Right cardiac atrium (tissue), 5 donors: ENCODE measurements at regions not wholly inside any gene's neighbourhood (a gene's known extent, or its start where the extent isn't known, plus 50 kb on each side); places are given as distances from the start of the nearest gene placed in this dataset.

ENCODE experiments used
- ATAC-seq, 2 donors: fragments of 200-7000 bp; cut with Tn5 transposase; one replicate each; pipeline versions ENCODE4 v1.8.0 to v1.9.1; 2020; ENCODE audit warnings: moderate library complexity in 2 of 2, mild to moderate bottlenecking in 1 of 2
- DNase-seq, 3 donors: peaks; one replicate each; pipeline ENCODE4 v3.0.0-alpha.2; 2020
- H3K27ac ChIP-seq: one replicate; pipeline ENCODE4 v1.5.1; 2013; ENCODE audit warnings: mild to moderate bottlenecking, low read length, control low read depth, moderate library complexity
- H3K27me3 ChIP-seq: one replicate; pipeline ENCODE4 v1.6.1; 2013; ENCODE audit not compliant: control insufficient read depth, insufficient read depth
- H3K4me1 ChIP-seq: one replicate; pipeline ENCODE4 v1.6.1; 2013; ENCODE audit warnings: low read length; ENCODE audit not compliant: control insufficient read depth, insufficient read depth
- H3K4me3 ChIP-seq: one replicate; pipeline ENCODE4 v1.5.1; 2013; ENCODE audit warnings: low read length, control low read depth
- H3K9me3 ChIP-seq: one replicate; pipeline ENCODE4 v1.6.1; 2013; ENCODE audit warnings: low read length; ENCODE audit not compliant: control insufficient read depth
- WGBS: extraction: QIAGEN DNeasy Blood & Tissue Kit; methylation state at CpG from one replicate; pipeline ENCODE4 v1.1.7; 2013; 5-methylcytosine and 5-hydroxymethylcytosine counted together
- intact Hi-C, 4 donors: fragments of 100-400 bp; cut with DNase I; formaldehyde crosslinking; loops; one replicate each; pipeline versions ENCODE4 v1.11.0 to v1.14.0; 2022 to 2023
- donor health status: healthy with polysubstance abuse.
- donor health status: DM: no; HTN: yes; CAD: no.
- donor health status: DM: no; HTN: no; CAD: no.
- donor health status: DM: no; HTN: yes; CAD: no; lungs with severe emphysema.
- donor health status: DM: yes; HTN: yes; CAD: no.

- no peak for ATAC-seq
Observed at GRCh38 chr5:58255386-58255785, 204.5 kb downstream of the PLK2 start.

GRCh38 chr5:58248221-58248620 is 211.7 kb downstream of the PLK2 start:
- Histone ChIP-seq H3K4me3 (no peak overlapping the region), H3K27ac (no peak overlapping the region), H3K27me3 (no peaks in the 10 kb centered on the region), H3K4me1 (peaks cover 5% of the 10 kb centered on the region), H3K9me3 (no peaks in the 10 kb centered on the region)
- intact Hi-C loops = no loop called here
- WGBS = 92% methylated on average over 1 of the region's 1 CpG
- no peak for ATAC-seq
- DNase-seq = no peak

More at GRCh38 chr5:58255386-58255785, 204.5 kb downstream of the PLK2 start:
- 94% methylated on average over 1 of the region's 1 CpG for WGBS
- no peak overlapping the region for H3K4me3 ChIP-seq
- H3K27ac ChIP-seq = no peak overlapping the region
- H3K9me3 ChIP-seq = no peaks in the 10 kb centered on the region
- H3K27me3 ChIP-seq = no peaks in the 10 kb centered on the region
- peaks cover 5% of the 10 kb centered on the region for H3K4me1 ChIP-seq
- DNase-seq = no peak
- intact Hi-C loops = no loop called here

- Histone ChIP-seq H3K9me3 (no peaks in the 10 kb centered on the region), H3K4me1 (peaks cover 5% of the 10 kb centered on the region), H3K27me3 (no peaks in the 10 kb centered on the region), H3K27ac (peak overlapping the region; percentile 2), H3K4me3 (no peak overlapping the region)
- WGBS = 57% methylated on average over 3 of the region's 3 CpGs
- DNase-seq (no peak), ATAC-seq (peak in 1 of 2 donors; percentile 29)
- intact Hi-C loops = no loop called here
Observed at GRCh38 chr5:58246461-58246944, 213.4 kb downstream of the PLK2 start.

DNA sequence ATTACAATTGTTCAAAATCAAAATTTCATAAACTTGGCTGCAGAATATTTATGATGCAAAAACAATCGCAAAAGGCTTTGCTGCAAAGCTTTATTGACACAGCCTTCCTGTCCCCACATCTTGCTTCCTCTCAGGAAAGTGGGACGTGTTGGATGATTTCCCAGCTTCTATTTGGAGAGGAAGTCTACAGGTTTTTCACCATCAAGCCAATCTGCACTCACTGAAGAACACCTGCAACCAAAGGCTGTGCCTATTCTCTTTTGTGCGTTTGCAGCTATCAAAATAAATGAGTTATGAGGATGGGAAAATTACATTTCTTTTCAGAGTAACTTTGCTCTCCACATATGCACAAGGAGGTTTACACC is 214.4 kb downstream of the PLK2 start:
- Histone ChIP-seq H3K27ac (peak overlapping the region; percentile 25), H3K4me1 (peaks cover 5% of the 10 kb centered on the region), H3K9me3 (no peaks in the 10 kb centered on the region), H3K27me3 (no peaks in the 10 kb centered on the region), H3K4me3 (no peak overlapping the region)
- 53% methylated on average over 3 of the region's 3 CpGs for WGBS
- intact Hi-C loops = no loop called here
- peak in 1 of 2 donors; percentile 36 for ATAC-seq
- DNase-seq = no peak

GRCh38 chr5:58244819-58245475 is 214.9 kb downstream of the PLK2 start:
- ATAC-seq (peak; percentile 54 to 57), DNase-seq (no peak)
- intact Hi-C loops = no loop called here
- 60% methylated on average over 8 of the region's 8 CpGs for WGBS
- Histone ChIP-seq H3K27me3 (no peaks in the 10 kb centered on the region), H3K4me3 (no peak overlapping the region), H3K27ac (peak overlapping the region; percentile 46), H3K4me1 (peaks cover 5% of the 10 kb centered on the region), H3K9me3 (no peaks in the 10 kb centered on the region)

GRCh38 chr5:58241389-58241788 is 218.5 kb downstream of the PLK2 start:
- intact Hi-C loops = no loop called here
- Histone ChIP-seq H3K4me1 (peaks cover 6% of the 10 kb centered on the region), H3K27ac (peak overlapping the region; percentile 54), H3K9me3 (no peaks in the 10 kb centered on the region), H3K4me3 (no peak overlapping the region), H3K27me3 (no peaks in the 10 kb centered on the region)
- peak; percentile 90 to 98 for ATAC-seq
- 70% methylated on average over 3 of the region's 3 CpGs for WGBS
- DNase-seq = peak in 2 of 3 donors; percentile 44

DNA sequence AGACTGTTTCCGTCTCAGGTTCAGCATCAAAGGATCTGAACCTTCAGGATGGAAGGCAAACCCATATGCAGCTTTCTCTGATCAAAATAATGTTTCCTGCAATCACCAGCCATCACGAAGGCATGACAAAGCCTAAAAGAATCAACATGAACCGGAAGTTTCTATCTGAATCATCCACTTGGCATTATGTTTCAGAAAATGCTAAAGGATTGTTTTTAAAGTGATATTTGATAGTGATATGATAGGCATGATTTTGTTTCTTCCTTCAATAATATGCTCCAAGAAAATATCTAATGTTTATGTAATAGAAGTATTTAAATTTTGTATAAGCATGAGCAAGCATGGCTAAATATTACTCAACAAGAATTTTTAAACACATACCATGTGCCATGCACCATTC is 219.6 kb downstream of the PLK2 start:
- WGBS = 72% methylated on average over 3 of the region's 3 CpGs
- Histone ChIP-seq H3K4me1 (peaks cover 2% of the 10 kb centered on the region), H3K9me3 (no peaks in the 10 kb centered on the region), H3K4me3 (no peak overlapping the region), H3K27me3 (no peaks in the 10 kb centered on the region), H3K27ac (no peak overlapping the region)
- DNase-seq (no peak), ATAC-seq (no peak)
- intact Hi-C loops = no loop called here

GRCh38 chr5:58239731-58240130 is 220.2 kb downstream of the PLK2 start:
- H3K4me1 ChIP-seq = peaks cover 2% of the 10 kb centered on the region
- WGBS = 85% methylated on average over 3 of the region's 3 CpGs
- H3K27me3 ChIP-seq = no peaks in the 10 kb centered on the region
- H3K9me3 ChIP-seq = no peaks in the 10 kb centered on the region
- no peak overlapping the region for H3K27ac ChIP-seq
- intact Hi-C loops = no loop called here
- DNase-seq = no peak
- ATAC-seq = no peak
- H3K4me3 ChIP-seq = no peak overlapping the region

- DNase-seq (no peak), ATAC-seq (no peak)
- peaks cover 2% of the 10 kb centered on the region for H3K4me1 ChIP-seq
- H3K27ac ChIP-seq = no peak overlapping the region
- H3K4me3 ChIP-seq = no peak overlapping the region
- intact Hi-C loops = no loop called here
- no peaks in the 10 kb centered on the region for H3K27me3 ChIP-seq
- no peaks in the 10 kb centered on the region for H3K9me3 ChIP-seq
- WGBS = 97% methylated on average over 1 of the region's 1 CpG
Observed at GRCh38 chr5:58239045-58239444, 220.8 kb downstream of the PLK2 start.

DNA sequence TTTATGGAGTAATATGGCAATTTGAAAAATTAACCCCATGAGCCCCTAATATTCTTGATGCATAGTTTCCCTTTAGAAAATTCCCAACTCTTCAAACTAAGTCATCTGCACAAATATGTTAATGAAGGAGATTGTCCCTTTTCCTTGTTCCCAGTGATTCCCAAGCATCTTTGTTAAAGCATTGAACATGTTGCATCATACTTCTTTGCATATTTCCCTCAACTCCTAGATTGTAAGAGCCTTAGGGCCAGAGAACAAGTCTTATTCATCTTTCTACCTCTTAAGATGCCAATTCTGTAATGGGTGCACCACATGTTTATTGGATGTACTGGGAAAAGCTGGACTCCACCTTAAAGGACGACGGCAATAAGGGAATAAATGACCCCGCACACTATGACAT is 223.4 kb downstream of the PLK2 start:
- H3K4me1 ChIP-seq = peaks cover 2% of the 10 kb centered on the region
- DNase-seq = no peak
- no peak overlapping the region for H3K4me3 ChIP-seq
- no peaks in the 10 kb centered on the region for H3K9me3 ChIP-seq
- no peak overlapping the region for H3K27ac ChIP-seq
- ATAC-seq = no peak
- intact Hi-C loops = no loop called here
- H3K27me3 ChIP-seq = no peaks in the 10 kb centered on the region
- WGBS = 97% methylated on average over 3 of the region's 3 CpGs

DNA sequence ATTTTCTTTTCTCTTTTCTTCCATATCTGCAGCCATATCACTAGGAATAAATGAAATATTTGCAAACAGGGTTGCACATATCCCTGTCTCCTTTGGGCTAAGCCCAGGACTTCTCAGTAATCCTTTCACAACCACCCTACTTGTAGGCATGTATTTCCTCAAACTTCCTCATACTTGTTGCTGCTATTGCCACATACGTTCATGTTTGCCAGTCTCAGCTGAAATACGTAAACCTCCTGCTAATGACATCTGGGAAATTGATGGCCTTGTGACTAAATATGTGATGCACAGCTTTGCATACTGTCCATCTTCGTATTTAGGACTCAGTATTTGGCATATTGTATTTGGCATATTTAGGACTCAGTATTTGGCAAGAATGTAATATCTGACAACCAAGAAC is 224.6 kb downstream of the PLK2 start:
- peak; percentile 69 to 73 for ATAC-seq

DNA sequence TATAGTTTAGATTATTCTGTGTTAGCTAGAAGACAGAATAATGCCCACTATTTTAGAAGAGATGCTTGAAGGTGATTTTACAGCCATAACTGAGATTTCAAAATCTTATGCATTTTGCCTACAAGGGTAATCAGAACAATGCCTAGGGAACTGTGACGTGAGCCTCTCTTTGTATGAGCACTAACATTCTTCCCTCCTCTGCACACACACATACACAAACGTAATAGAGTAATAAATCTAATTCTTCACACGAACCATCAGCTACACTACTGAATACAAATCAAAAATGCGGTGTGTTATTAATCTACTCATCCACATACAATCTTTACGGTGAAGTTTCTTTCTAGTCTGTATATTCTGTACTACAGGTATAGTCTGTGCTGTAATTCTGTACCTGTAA is 227.8 kb downstream of the PLK2 start:
- no peak overlapping the region for H3K27ac ChIP-seq
- no peak for DNase-seq
- no peak overlapping the region for H3K4me3 ChIP-seq
- H3K9me3 ChIP-seq = no peaks in the 10 kb centered on the region
- no peak for ATAC-seq
- intact Hi-C loops = no loop called here
- no peaks in the 10 kb centered on the region for H3K27me3 ChIP-seq
- no peaks in the 10 kb centered on the region for H3K4me1 ChIP-seq
- WGBS = 97% methylated on average over 5 of the region's 5 CpGs

More for the DNA sequence above, 224.6 kb downstream of the PLK2 start:
- Histone ChIP-seq H3K4me3 (no peak overlapping the region), H3K4me1 (peaks cover 2% of the 10 kb centered on the region), H3K9me3 (no peaks in the 10 kb centered on the region), H3K27ac (no peak overlapping the region), H3K27me3 (no peaks in the 10 kb centered on the region)
- DNase-seq = no peak
- 33% methylated on average over 3 of the region's 3 CpGs for WGBS
- intact Hi-C loops = no loop called here
